ENCODE measurements at regions not wholly inside any gene's neighbourhood (a gene's known extent, or its start where the extent isn't known, plus 50 kb on each side); places are given as distances from the start of the nearest gene placed in this dataset.

GRCh38 chr12:23197266-23197665, 572.3 kb downstream of the ETNK1 start:
- TF ChIP-seq, protein P1, sequence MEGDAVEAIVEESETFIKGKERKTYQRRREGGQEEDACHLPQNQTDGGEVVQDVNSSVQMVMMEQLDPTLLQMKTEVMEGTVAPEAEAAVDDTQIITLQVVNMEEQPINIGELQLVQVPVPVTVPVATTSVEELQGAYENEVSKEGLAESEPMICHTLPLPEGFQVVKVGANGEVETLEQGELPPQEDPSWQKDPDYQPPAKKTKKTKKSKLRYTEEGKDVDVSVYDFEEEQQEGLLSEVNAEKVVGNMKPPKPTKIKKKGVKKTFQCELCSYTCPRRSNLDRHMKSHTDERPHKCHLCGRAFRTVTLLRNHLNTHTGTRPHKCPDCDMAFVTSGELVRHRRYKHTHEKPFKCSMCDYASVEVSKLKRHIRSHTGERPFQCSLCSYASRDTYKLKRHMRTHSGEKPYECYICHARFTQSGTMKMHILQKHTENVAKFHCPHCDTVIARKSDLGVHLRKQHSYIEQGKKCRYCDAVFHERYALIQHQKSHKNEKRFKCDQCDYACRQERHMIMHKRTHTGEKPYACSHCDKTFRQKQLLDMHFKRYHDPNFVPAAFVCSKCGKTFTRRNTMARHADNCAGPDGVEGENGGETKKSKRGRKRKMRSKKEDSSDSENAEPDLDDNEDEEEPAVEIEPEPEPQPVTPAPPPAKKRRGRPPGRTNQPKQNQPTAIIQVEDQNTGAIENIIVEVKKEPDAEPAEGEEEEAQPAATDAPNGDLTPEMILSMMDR (IDR thresholded peaks at IDR 0.05; ENCODE audit: insufficient read depth, missing control alignments), result no peak
- DNase-seq (ENCODE audit: insufficient read length, low spot score), result no peak
- FAIRE-seq, result no peak

DNA sequence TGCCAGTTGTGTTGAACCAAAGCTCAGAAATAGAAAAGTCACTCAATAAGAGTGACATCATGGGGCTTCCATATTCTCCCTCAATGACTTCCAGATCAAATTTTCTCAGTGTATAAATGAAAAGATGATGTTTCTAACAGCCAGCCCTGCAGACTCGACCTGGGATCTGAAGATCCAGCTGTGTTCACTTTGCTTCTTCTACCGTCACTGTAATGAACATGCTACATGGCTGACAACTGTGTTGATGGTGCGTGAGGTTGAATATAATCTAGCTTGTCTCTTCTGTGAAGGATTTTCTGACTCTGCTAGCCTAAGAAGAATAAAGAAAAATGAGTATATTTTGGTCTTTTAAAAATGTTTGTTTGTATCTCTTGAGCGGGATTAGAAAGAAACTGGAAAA, 577.8 kb downstream of the ETNK1 start:
- no peak for FAIRE-seq
- no peak for DNase-seq (ENCODE audit: insufficient read length, low spot score)
- TF ChIP-seq, protein P1 (IDR thresholded peaks at IDR 0.05; ENCODE audit: insufficient read depth, missing control alignments), result no peak

DNA sequence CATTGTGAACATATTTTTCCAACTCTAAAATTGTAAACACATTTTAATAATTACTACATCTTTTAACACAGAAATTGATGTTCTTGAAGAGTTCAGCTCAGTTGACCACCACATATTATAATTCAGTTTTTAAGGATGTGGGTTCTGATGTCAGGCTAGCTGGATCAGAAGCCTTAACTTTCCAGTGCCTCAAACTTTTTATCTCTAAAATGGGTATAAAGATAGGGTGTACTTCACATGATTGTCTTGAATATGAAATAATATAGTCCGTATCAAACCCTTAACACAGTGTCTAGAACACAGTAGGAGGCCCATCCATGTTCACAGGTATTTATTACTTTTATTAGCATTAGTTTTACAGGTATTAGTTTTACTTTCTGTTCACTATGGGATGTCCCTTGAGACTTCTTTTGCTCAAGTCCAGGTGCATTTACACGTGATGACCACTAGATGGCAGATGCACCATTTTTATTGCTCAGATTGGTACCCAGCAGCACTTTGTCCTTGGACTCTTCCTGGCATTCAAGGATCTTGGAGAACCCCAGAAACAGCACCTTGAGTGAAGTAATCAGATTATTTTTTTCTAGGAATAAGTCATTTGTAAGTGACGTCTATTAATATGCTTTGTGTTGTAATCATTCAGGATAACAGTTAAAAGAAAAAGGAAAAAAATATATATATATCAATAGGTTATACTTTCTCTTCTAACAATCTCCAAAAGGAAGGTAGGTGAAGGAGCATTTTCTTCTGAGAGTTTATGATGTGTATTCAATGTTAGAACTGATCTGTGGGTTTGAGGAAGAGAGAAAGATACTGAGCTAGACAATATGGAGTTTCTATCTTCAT, 580.2 kb downstream of the ETNK1 start:
- TF ChIP-seq, protein P1 (IDR thresholded peaks at IDR 0.05; ENCODE audit: insufficient read depth, missing control alignments), result peak; percentile 91
- FAIRE-seq (peak; percentile 97), DNase-seq (ENCODE audit: insufficient read length, low spot score) (no peak)

- TF ChIP-seq, protein P1 (IDR thresholded peaks at IDR 0.05; ENCODE audit: insufficient read depth, missing control alignments), result no peak
- DNase-seq (ENCODE audit: insufficient read length, low spot score) (no peak), FAIRE-seq (no peak)
Observed at GRCh38 chr12:23209793-23210192, 584.8 kb downstream of the ETNK1 start.

DNA sequence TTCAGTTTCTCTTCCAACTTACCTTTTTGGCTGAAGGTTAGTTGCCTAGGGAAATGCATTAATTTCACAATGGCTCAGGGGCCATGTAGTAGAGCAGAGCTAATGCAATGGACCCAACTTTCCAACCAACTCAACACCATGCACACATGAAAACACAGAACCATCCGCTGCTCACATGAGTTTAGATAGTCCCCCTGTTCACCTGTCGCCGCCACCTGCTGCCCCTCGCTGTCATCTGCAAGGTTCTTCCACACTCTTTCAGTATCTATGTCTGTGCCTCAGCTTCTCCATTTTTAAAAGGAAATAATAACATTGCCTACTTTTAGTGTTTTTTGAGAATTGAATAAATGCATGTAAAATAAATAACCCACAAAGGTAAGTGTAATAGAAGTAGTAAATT, 585.6 kb downstream of the ETNK1 start:
- FAIRE-seq, result no peak
- DNase-seq (ENCODE audit: insufficient read length, low spot score), result no peak
- TF ChIP-seq, protein P1 (IDR thresholded peaks at IDR 0.05; ENCODE audit: insufficient read depth, missing control alignments), result no peak

- DNase-seq (ENCODE audit: insufficient read length, low spot score) (no peak), FAIRE-seq (no peak)
- TF ChIP-seq, protein P1 (IDR thresholded peaks at IDR 0.05; ENCODE audit: insufficient read depth, missing control alignments), result no peak
Observed at GRCh38 chr12:23211384-23212320, 586.7 kb downstream of the ETNK1 start.
